Smooth muscle cell (in vitro differentiated cells): ENCODE measurements at regions not wholly inside any gene's neighbourhood (a gene's known extent, or its start where the extent isn't known, plus 50 kb on each side); places are given as distances from the start of the nearest gene placed in this dataset.

Source experiments
- DNase-seq: peaks from one replicate; lab custom pipeline; 2025; ENCODE audit not compliant: unreplicated experiment; lab: John Stamatoyannopoulos, UW
- H2AFZ ChIP-seq: fragments of 200-600 bp; sonication (generic); 2 replicates; pipeline ENCODE4 v1.6.0; 2016; ENCODE audit warnings: antibody characterized with exemption, low read depth, mild to moderate bottlenecking
- H3F3A ChIP-seq: fragments of 200-600 bp; sonication (generic); 2 replicates; pipeline ENCODE4 v1.6.0; 2017; ENCODE audit warnings: antibody characterized with exemption, low read depth
- H3K27ac ChIP-seq: fragments of 200-600 bp; sonication (generic); 2 replicates; pipeline ENCODE4 v1.5.1; 2016; ENCODE audit warnings: low read depth, mild to moderate bottlenecking
- H3K27me3 ChIP-seq: fragments of 200-600 bp; sonication (generic); 2 replicates; pipeline ENCODE4 v1.6.1; 2016; ENCODE audit warnings: low read depth, mild to moderate bottlenecking
- H3K36me3 ChIP-seq: fragments of 200-600 bp; sonication (generic); 2 replicates; pipeline ENCODE4 v1.5.1; 2016; ENCODE audit warnings: low read depth
- H3K4me1 ChIP-seq: fragments of 200-600 bp; sonication (generic); 2 replicates; pipeline ENCODE4 v1.5.1; 2016; ENCODE audit warnings: low read depth
- H3K4me2 ChIP-seq: fragments of 200-600 bp; sonication (generic); 2 replicates; pipeline ENCODE4 v1.6.0; 2016; ENCODE audit warnings: mild to moderate bottlenecking
- H3K4me3 ChIP-seq: fragments of 200-600 bp; sonication (generic); 2 replicates; pipeline ENCODE4 v1.5.1; 2016; ENCODE audit warnings: mild to moderate bottlenecking
- H3K79me2 ChIP-seq: fragments of 200-600 bp; sonication (generic); 2 replicates; pipeline ENCODE4 v1.6.0; 2016; ENCODE audit warnings: low read depth, mild to moderate bottlenecking
- H3K9ac ChIP-seq: fragments of 200-600 bp; sonication (generic); 2 replicates; pipeline ENCODE4 v1.6.0; 2016; ENCODE audit warnings: low read depth
- H3K9me3 ChIP-seq: fragments of 200-600 bp; sonication (generic); replicated peaks from 2 replicates; pipeline ENCODE4 v1.5.1; 2016; ENCODE audit warnings: low read depth
- H4K20me1 ChIP-seq: fragments of 200-600 bp; sonication (generic); 2 replicates; pipeline ENCODE4 v1.6.0; 2016; ENCODE audit warnings: low read depth
- CTCF ChIP-seq: fragments of 200-600 bp; sonication (generic); IDR thresholded peaks from 2 replicates; pipeline ENCODE4 v1.5.1; 2017; ENCODE audit warnings: borderline replicate concordance, mild to moderate bottlenecking, antibody characterized with exemption; ENCODE audit not compliant: insufficient read depth, poor library complexity, severe bottlenecking
- WGBS: methylation state at CpG from one replicate; pipeline ENCODE4 v1.1.7; 2016; ENCODE audit warnings: low lambda C conversion rate; 5-methylcytosine and 5-hydroxymethylcytosine counted together

- no peak overlapping the region for H2AFZ ChIP-seq
- H3K27ac ChIP-seq, result peak overlapping the region; percentile 5
- H3K27me3 ChIP-seq, result no peaks in the 10 kb centered on the region
- peaks cover 6% of the 10 kb centered on the region for H3K4me1 ChIP-seq
- H3K4me2 ChIP-seq, result no peak overlapping the region
- no peaks in the 10 kb centered on the region for H3K36me3 ChIP-seq
- H3F3A ChIP-seq, result no peaks in the 10 kb centered on the region
- no peak overlapping the region for H3K4me3 ChIP-seq
- no peaks in the 10 kb centered on the region for H3K9me3 ChIP-seq
- no peaks in the 10 kb centered on the region for H4K20me1 ChIP-seq
- DNase-seq, result no peak
- H3K79me2 ChIP-seq, result no peaks in the 10 kb centered on the region
- no peak for TF ChIP-seq CTCF
- no peak overlapping the region for H3K9ac ChIP-seq
Observed at GRCh38 chr12:105433804-105434203, 103.3 kb downstream of the C12orf75 start.

GRCh38 chr12:105436636-105437035, 106.1 kb downstream of the C12orf75 start:
- H2AFZ ChIP-seq, result no peak overlapping the region
- H4K20me1 ChIP-seq, result no peaks in the 10 kb centered on the region
- peaks cover 1% of the 10 kb centered on the region for H3K4me1 ChIP-seq
- H3K9ac ChIP-seq, result no peak overlapping the region
- TF ChIP-seq CTCF, result no peak
- no peaks in the 10 kb centered on the region for H3K27me3 ChIP-seq
- H3K4me2 ChIP-seq, result no peak overlapping the region
- no peaks in the 10 kb centered on the region for H3K79me2 ChIP-seq
- H3F3A ChIP-seq, result no peaks in the 10 kb centered on the region
- no peaks in the 10 kb centered on the region for H3K9me3 ChIP-seq
- H3K36me3 ChIP-seq, result no peaks in the 10 kb centered on the region
- H3K27ac ChIP-seq, result no peak overlapping the region
- no peak overlapping the region for H3K4me3 ChIP-seq
- DNase-seq, result no peak
- WGBS, result 100% methylated on average over 1 of the region's 1 CpG

- Histone ChIP-seq H3K79me2 (no peaks in the 10 kb centered on the region), H3K4me2 (no peak overlapping the region), H3K4me1 (peaks cover 7% of the 10 kb centered on the region), H3K36me3 (no peaks in the 10 kb centered on the region), H3K9me3 (no peaks in the 10 kb centered on the region), H2AFZ (no peak overlapping the region), H3F3A (no peaks in the 10 kb centered on the region), H3K4me3 (no peak overlapping the region), H4K20me1 (no peaks in the 10 kb centered on the region), H3K27ac (no peak overlapping the region), H3K9ac (no peak overlapping the region), H3K27me3 (no peaks in the 10 kb centered on the region)
- DNase-seq, result no peak
- no peak for TF ChIP-seq CTCF
- WGBS, result 100% methylated on average over 1 of the region's 1 CpG
Observed at GRCh38 chr12:105440037-105440664, 109.7 kb downstream of the C12orf75 start.
